Left ventricle myocardium inferior (tissue), 1 donor: ENCODE measurements at regions not wholly inside any gene's neighbourhood (a gene's known extent, or its start where the extent isn't known, plus 50 kb on each side); places are given as distances from the start of the nearest gene placed in this dataset.

Experiments used
- DNase-seq: peaks from one replicate; pipeline ENCODE4 v3.0.0-alpha.2; 2020
- H3K27ac ChIP-seq: fragments of 200-600 bp; replicated peaks from 2 replicates; pipeline ENCODE4 v1.8.0; 2021
- H3K27me3 ChIP-seq: fragments of 200-600 bp; 2 replicates; pipeline ENCODE4 v1.8.0; 2021; ENCODE audit warnings: low read depth
- H3K36me3 ChIP-seq: fragments of 200-600 bp; 2 replicates; pipeline ENCODE4 v1.8.0; 2021
- H3K4me1 ChIP-seq: fragments of 200-600 bp; 2 replicates; pipeline ENCODE4 v1.8.0; 2021
- H3K4me3 ChIP-seq: fragments of 200-600 bp; 2 replicates; pipeline ENCODE4 v1.8.0; 2021; ENCODE audit warnings: mild to moderate bottlenecking, moderate library complexity
- H3K9me3 ChIP-seq: fragments of 200-600 bp; replicated peaks from 2 replicates; pipeline ENCODE4 v1.8.0; 2021
- intact Hi-C: fragments of 100-400 bp; cut with micrococcal nuclease; formaldehyde crosslinking; loops from one replicate; pipeline ENCODE4 v1.11.0; 2022
- TF ChIP-seq, protein P1 (sequence below): fragments of 200-600 bp; IDR thresholded peaks from 2 replicates; pipeline ENCODE4 v1.8.0; 2021; ENCODE audit warnings: antibody characterized with exemption, mild to moderate bottlenecking, borderline replicate concordance
- donor health status: DM: no; HTN: yes; CAD: no; lungs with severe emphysema.

- Histone ChIP-seq H3K36me3 (no peaks in the 10 kb centered on the region), H3K4me1 (peaks cover 39% of the 10 kb centered on the region), H3K4me3 (no peak overlapping the region), H3K27ac (no peak overlapping the region), H3K27me3 (peaks cover 8% of the 10 kb centered on the region), H3K9me3 (peaks cover 13% of the 10 kb centered on the region)
- intact Hi-C loops = no loop called here
- DNase-seq = no peak
- TF ChIP-seq, protein P1, sequence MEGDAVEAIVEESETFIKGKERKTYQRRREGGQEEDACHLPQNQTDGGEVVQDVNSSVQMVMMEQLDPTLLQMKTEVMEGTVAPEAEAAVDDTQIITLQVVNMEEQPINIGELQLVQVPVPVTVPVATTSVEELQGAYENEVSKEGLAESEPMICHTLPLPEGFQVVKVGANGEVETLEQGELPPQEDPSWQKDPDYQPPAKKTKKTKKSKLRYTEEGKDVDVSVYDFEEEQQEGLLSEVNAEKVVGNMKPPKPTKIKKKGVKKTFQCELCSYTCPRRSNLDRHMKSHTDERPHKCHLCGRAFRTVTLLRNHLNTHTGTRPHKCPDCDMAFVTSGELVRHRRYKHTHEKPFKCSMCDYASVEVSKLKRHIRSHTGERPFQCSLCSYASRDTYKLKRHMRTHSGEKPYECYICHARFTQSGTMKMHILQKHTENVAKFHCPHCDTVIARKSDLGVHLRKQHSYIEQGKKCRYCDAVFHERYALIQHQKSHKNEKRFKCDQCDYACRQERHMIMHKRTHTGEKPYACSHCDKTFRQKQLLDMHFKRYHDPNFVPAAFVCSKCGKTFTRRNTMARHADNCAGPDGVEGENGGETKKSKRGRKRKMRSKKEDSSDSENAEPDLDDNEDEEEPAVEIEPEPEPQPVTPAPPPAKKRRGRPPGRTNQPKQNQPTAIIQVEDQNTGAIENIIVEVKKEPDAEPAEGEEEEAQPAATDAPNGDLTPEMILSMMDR = no peak
These were observed 172.2 kb downstream of the ASB1 start for GRCh38 chr2:238598802-238599530.

DNA sequence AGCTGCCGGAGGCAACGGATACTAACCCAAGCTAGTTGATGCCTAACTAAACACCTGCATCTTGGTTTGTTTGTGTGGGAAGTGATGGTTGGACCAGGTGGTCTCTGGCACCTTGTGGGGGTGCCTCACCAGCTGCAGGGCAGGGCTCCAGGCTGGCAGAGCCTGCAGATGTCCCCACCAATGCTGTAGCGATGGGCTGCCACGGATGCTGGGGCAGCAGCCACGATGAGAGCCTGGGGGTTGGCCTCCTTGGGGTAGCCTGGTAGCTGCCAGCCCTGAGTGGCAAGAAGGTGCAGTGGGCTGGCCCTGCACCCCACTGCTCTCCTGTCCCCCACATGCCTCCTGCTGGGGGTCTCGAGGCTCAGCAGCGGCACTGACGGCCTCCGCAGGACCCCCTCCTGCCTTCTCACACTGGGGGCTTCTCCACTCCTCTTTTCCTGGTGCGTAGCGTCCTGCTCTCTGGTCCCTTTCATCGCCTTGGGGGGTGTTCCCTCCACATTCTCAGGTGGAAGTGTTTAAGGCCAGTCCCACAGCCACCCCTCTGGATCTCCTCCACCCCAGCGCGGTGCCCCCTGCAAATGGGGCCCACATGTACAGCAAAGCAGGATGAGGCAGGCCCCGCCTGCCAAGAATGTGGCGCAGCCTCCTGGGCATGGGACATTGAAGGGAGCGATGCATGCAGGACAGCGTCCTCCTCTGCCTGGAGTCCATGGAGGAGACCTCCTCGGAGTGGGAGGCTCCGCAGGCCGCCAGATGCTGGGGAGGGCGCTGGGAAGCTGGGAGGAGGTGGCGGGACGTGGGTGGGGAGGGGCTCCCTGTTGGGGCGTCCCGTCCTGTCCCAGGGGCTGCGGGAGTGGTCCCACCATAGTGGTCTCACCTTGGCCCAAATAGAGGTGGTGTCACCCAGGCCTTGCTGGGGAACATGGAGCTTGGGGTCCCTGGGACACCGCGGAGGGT, 173.1 kb downstream of the ASB1 start:
- H3K27me3 ChIP-seq = peaks cover 8% of the 10 kb centered on the region
- TF ChIP-seq, protein P1 = no peak
- H3K4me1 ChIP-seq = peaks cover 39% of the 10 kb centered on the region
- no peak for DNase-seq
- intact Hi-C loops = no loop called here
- H3K9me3 ChIP-seq = peaks cover 20% of the 10 kb centered on the region
- no peak overlapping the region for H3K27ac ChIP-seq
- no peak overlapping the region for H3K4me3 ChIP-seq
- H3K36me3 ChIP-seq = no peaks in the 10 kb centered on the region

DNA sequence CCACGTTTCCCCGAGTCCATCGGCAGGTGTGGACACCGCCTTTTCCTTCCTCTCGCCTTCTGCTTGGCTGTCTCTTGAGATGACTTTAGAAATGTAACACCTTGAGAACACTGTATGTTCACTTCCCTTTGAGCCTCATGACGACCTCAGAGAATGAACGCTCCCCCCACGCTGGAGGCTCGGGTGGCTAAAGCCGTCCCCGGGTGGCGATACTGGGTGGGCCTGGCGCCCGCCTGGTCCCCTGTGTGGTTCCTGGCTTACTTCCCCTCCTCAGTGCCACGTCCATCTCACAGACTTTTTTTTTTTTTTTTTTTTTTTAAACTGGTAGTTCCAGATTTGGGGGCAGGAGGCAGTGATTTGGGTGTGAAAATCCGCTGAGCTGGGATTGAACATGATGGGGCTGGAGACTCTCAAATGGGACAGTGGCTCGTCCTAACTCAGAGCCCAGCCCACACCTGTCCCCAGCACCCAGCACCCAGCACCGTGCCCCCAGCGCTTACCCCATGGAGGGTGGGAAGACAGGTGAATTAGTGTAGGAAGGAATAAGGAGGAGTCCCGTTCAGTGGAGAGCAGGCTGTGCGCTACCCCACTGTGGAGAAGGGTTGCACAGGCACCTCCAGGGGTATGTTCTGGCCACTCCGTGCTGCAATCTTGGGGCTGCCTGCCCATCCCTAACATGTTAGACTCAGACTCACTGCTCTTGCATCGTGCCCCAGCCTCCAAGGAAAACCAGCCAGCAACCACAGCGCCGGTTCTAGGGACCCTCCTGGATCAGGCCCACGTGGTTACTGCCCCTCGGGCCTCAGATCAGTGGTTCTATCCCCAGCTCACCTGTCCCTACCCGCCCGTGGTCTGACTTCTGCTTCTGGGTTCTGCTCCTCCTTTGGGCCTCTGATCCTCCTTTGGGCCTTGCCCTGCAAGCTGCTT, 174.0 kb downstream of the ASB1 start:
- Histone ChIP-seq H3K36me3 (no peaks in the 10 kb centered on the region), H3K27me3 (peaks cover 8% of the 10 kb centered on the region), H3K27ac (peak overlapping the region; percentile 66), H3K4me1 (peaks cover 39% of the 10 kb centered on the region), H3K9me3 (peaks cover 20% of the 10 kb centered on the region), H3K4me3 (no peak overlapping the region)
- no peak for DNase-seq
- intact Hi-C loops = no loop called here
- TF ChIP-seq, protein P1 = no peak

DNA sequence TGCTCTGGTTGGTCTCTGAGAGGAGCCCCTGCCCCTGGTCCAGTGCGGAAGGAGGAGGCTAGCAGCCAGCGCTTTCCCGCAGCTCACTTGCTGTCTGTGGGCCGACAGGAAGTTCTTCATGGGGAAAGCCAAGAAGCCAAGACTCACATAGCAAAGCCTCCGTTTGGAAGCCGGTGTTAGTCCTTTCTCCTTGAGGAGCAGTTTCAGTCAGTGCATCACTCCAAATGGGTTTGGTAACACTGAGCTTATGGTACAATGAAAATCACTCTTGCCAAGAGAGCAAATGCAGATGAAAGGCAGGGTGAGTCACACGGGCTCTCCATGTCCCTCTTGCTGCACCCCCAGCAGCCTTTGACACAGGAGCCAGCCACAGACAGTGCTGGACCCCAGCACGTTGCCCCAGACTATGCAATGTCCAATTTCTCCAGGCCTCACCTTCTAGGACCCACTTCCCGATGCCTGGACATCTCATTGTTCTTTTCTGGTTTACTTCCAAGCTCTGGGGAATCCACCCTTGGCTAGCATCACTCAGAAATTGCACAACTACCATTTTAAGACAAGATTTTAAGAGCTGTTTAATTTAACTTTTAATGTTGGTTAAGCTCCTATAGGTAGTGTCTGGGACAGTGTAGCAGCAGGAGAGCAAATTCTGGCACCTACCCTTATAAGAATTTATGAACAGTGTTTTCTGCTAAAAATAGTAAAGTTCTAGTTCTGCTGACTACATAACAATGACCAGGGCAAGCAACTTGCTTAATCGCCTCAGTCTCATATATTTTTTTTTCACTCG, 174.9 kb downstream of the ASB1 start:
- intact Hi-C loops = no loop called here

More for the DNA sequence above, 174.9 kb downstream of the ASB1 start:
- H3K4me3 ChIP-seq = no peak overlapping the region
- peaks cover 8% of the 10 kb centered on the region for H3K27me3 ChIP-seq
- peaks cover 20% of the 10 kb centered on the region for H3K9me3 ChIP-seq
- H3K36me3 ChIP-seq = no peaks in the 10 kb centered on the region
- H3K27ac ChIP-seq = peak overlapping the region; percentile 66
- no peak for DNase-seq
- peaks cover 32% of the 10 kb centered on the region for H3K4me1 ChIP-seq
- TF ChIP-seq, protein P1 = no peak
